GM19395 (cell line): ENCODE measurements at regions not wholly inside any gene's neighbourhood (a gene's known extent, or its start where the extent isn't known, plus 50 kb on each side); places are given as distances from the start of the nearest gene placed in this dataset.
"Not testable (repeated sequence)": the region's sequence is repeated elsewhere in the genome, so short reads cannot be mapped to it uniquely, and the experiment has no call there.

Experiments
- ATAC-seq: cut with Tn5 transposase; IDR thresholded peaks from one replicate; pipeline ENCODE4 v1.9.1; 2021; ENCODE audit warnings: mild to moderate bottlenecking, moderate library complexity; ENCODE audit not compliant: unreplicated experiment

DNA sequence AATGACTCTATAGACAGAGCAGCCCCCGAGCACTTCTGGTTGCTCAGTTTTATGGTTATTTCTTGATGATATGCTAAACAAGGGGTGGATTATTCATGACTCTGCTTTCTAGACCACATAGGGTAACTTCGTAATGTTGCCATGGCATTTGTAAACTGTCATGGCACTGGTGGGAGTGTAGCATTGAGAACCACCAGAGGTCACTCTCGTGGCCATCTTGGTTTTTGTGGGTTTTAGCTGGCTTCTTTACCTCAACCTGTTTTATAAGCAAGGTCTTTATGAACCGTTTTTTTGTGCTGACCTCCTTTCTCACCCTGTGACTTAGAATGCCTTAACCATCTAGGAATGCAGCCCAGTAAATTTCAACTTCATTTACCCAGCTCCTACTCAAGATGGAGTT, 1036.2 kb upstream of the FLRT2 start:
- no peak for ATAC-seq

DNA sequence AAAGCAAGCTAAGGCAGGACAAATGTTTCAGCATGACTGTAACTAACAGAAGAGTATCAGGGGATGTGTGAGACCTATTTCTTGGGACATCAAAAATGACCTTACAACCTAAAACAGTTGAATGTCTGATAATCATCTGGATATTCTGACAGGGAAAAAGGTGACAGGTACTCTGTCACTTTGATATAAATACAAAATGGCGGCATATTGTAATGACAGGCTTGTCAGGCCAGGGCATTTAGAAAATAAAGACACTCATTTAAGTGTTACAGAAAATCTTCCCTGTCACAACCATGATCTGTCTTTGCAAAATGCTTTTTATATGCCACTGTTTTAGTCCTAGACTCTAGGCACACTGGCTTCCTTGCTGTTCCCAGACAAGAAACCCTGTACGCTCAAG, 1033.3 kb upstream of the FLRT2 start:
- no peak for ATAC-seq

DNA sequence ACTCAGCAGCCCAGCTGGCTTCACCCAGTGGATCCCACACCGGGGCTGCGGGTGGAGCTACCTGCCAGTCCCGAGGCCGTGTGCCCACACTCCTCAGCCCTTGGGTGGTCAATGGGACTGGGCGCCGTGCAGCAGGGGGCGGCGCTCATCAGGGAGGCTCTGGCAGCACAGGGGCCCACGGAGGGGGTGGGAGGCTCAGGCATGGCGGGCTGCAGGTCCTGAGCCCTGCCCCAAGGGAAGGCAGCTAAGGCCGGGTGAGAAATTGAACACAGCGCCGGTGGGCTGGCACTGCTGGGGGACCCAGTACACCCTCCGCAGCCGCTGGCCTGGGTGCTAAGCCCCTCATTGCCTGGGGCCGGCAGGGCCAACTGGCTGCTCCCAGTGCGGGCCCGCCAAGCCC, 1017.1 kb upstream of the FLRT2 start:
- ATAC-seq: not testable (repeated sequence)

DNA sequence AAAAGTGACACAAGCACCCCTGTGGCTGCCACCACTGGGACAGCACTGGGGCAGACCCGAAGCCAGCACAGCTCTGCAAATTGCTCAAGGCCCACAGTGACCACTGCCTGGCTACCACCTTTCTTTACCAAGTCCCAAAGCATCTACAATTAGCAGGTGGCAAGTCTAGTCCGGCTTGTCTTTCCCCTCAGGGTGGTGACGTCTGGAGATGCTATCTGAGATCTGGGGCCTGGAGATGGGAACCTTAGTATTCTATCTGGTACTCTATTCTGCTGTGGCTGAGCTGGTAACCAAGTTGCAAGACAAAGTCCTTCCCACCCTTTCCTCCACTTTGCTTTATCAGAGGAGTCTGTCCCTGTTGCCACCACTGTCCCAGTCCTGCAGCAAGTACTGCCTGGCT, 1010.1 kb upstream of the FLRT2 start:
- ATAC-seq: no peak

- ATAC-seq: no peak
These were observed 1009.1 kb upstream of the FLRT2 start for GRCh38 chr14:84520711-84521338.

DNA sequence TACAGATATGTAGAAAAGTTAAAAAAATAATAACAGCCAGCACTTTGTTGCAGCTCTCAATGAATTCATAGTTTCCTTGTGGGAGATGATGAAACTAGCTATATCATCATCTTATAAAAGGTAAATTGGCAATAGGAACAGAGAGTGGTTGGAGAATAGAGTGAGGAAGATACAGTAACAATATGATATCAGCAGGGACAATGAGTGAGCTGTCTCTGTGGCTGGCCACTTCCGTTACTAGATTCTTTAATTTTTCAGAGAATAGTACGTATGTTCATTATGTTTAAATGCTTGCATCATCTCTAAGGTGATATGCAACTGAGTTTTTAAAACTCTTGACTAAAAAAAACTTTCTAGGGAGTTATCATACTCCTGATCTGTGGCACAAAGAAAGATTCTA, 1006.2 kb upstream of the FLRT2 start:
- ATAC-seq: no peak

- ATAC-seq: no peak
These were observed 1002.2 kb upstream of the FLRT2 start for GRCh38 chr14:84527706-84528105.

GRCh38 chr14:84532016-84532415, 997.9 kb upstream of the FLRT2 start:
- ATAC-seq: no peak

GRCh38 chr14:84533181-84533725, 996.7 kb upstream of the FLRT2 start:
- no peak for ATAC-seq

DNA sequence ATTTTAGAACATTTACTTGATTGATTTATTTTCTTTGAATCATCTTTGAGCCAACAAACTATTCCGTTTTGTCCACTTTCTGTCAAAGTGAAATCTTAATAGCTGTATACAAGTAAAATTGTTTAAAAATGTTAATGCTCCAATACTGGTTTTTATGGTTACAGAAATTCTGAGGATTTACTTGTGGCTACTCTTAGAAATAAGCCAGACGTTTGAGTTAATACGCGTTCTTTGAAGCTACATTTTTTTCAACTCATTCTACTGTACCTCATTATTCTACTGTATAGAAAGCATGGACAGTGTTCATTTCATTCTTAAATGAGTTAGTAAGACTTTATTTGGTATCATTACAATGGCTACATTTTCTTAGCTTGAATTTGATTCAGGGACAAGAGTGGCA, 996.2 kb upstream of the FLRT2 start:
- no peak for ATAC-seq

DNA sequence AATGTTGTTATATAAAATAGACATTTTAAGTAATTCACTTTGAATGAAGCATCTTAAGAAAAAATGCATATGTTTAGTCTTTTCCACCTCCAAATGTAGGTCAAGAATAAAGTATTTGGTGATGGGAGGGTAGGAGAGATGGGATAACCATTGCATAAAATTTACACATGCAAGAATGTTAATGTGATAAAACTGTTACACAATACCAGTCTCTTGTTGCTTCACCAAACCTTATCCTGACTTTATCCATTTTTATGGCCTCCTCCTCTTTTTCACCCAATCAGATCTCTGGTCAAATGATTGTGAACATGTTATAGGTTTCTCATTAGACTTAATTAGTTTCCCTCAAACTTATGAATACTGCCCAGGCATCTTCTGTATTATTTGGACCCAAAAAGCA, 994.5 kb upstream of the FLRT2 start:
- no peak for ATAC-seq

GRCh38 chr14:84535976-84536375, 994.0 kb upstream of the FLRT2 start:
- no peak for ATAC-seq

DNA sequence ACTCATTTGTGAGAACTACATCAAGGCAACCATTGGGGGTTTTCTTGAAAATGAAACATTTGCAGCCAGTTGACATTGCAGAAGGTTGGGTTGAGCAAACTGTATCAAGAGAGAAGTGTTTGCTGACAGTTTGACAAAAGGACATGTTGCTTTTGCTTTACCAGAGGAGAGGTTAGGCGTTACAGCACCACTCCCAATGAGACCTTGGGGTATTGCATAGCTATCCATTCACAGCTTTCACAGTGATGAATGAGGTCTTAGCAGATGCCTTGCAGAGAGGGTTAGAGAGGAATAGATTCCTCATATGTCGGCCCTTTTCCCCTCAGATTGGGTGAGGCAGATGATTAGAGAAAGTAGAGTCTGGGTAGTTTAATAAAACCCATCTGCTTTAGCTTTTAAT, 988.9 kb upstream of the FLRT2 start:
- ATAC-seq: no peak

DNA sequence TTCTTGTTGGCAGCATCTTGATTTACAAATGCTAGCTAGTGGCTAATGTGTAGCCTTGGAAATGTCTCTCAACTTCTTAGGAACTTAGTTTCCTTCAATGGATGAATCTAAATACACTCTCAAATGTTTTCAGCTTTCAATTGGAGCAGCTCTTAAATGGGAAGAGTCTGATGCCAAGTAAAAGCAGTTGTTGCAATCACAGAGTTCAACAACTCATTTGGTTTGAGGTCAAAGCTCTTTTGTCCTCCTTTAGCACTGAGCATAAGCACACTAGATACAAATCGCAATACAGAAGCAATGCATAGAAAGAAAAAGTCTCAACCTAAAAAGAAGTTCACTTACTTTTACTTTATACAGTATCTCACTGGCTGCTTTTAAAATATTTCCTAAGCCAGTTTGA, 986.1 kb upstream of the FLRT2 start:
- ATAC-seq: no peak

DNA sequence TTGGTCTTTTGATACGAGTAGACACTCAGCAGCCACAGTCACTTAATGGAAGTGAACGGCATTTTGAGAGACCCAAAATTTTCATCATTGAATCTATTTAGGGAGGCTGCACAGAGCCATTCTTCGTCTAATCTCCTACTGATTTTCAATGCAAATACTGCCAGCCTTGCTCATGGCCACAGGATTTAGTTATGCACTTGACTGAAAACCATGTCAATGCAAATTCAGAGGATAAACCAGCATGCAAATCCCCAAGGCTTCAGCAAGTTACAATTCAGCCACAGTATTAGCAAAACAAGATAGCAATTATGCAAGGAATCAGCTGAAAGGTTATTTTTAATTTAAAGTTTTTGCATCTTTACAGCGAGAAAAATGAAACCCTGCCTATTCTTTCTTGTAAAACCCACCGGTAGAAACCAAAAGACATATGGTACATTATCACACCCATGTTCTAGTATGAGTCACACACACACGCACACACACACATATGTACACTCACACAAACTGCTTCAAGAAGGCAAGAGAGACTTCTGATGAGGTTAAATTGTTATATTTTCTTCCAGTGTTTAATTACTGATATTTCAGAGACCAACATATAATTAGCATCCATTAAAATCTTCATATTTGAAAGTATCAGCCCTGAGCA, 985.3 kb upstream of the FLRT2 start:
- no peak for ATAC-seq

DNA sequence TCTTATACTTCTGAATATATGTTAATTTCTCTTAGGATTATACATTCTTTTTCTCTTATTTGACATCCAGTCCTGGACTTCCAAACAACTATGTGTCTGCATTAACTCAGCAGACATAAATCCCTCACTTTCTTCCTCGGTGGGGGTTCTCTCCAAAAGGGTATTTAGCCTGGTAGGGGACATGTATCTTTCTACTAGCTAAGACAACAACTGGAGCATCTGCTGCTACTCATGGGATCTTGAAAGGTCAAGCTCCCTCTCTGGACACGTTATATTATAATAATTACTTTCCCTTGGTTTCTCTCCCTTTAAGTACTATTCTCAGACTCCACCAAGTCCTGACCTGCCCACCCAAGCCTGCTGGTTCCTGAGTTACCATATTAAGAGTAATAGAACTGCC, 983.7 kb upstream of the FLRT2 start:
- no peak for ATAC-seq

DNA sequence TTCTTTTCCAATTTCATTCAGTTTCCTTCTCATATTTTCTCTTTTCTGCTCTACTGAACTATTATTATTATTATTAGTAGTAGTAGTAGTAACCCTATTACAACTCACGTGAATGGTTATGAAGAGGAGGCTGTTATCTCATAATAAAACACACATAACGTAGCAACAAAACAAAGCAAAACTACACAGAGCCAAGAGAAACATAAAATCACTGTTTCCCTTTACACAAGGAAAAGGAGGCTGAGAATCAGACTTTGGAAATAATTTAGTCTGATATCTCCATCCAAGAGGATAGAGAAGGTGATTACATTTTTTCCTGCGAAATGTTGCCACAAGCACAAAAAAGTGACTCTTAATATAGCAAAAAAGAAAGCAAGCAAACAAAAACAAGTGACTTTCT, 975.8 kb upstream of the FLRT2 start:
- ATAC-seq: no peak

DNA sequence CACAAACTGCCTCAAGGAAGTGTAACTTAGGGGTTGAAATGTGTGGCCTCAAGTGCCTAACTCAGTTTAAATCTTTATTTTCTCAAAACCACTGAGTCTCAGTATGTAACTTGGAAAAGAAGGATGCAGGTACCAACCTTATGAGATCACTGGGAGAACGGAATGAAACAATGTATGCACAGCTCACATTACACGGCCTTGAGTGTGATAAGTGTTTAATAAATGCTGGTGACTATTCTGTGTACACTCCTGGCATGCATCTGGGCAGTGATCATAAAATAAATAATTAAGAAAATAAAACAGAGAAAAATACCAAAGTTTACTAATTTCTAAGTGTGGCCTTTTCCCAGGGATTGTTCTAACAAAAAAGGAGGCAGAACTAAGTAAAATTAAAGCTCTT, 974.5 kb upstream of the FLRT2 start:
- ATAC-seq: no peak

DNA sequence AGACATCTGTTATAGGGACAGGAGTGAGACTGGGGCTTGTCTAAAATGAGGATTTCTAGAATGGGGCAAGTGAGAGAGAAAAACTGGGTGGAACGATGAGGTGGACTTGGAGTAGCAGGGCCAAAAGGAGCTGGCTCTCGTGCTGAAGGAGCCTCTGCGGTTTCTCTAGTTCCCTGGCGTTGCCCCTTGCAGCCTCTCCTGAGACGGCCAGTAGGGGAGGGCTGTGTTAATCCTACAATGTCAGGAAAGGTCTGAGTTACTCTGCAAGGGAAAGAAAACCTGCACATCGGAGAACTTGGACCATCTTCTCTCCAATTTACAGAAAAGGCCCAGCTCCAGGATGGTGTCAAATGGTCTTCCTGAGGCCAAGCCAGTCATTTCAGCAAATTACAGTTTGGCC, 963.8 kb upstream of the FLRT2 start:
- ATAC-seq: no peak

DNA sequence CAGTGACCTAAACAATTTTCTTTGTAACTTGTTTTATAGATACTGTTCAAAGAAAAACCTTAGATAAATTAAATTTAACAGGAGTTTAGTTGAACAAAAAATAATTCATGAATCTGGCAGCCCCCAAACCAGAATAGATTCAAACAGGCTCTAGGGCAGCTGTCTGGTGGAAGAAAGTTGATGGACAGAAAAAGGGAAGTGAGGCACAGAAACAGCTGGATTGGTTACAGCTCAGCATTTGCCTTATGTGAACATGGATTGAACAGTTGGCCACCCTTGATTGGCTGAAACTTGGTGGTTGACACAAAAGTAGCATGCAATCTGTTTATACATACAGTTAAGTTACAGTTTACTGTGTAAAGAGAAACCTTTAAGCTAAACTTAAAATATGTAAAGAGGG, 954.3 kb upstream of the FLRT2 start:
- no peak for ATAC-seq

GRCh38 chr14:84579292-84579691, 950.7 kb upstream of the FLRT2 start:
- no peak for ATAC-seq

DNA sequence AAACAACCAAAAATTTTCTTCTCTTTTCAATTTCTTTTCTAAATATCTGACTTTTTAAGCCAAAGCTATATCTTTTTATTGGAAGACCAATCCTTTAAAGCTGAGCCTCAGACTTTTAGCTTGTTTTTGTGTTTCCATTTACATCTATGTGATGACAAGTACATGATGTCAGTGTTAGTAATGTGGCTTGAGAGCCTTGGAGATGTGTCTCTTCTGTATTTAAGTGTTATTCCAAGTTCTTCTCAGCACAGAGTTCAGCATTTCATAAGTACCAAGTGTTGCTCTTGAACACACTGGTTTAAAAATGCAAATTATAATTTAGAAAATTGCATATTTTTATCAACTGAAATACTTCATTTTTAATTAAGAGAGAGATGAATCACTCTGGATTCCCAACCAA, 948.9 kb upstream of the FLRT2 start:
- ATAC-seq: no peak

GRCh38 chr14:84584511-84584910, 945.4 kb upstream of the FLRT2 start:
- ATAC-seq: no peak
